Fibroblast of upper back skin (primary cell): ENCODE measurements at regions not wholly inside any gene's neighbourhood (a gene's known extent, or its start where the extent isn't known, plus 50 kb on each side); places are given as distances from the start of the nearest gene placed in this dataset.
A peak's percentile ranks its signal among the peaks of the same experiment; 100 is the strongest.

Experiments used
- DNase-seq: peaks from one replicate; pipeline ENCODE4 v3.0.0-alpha.2; 2013

DNA sequence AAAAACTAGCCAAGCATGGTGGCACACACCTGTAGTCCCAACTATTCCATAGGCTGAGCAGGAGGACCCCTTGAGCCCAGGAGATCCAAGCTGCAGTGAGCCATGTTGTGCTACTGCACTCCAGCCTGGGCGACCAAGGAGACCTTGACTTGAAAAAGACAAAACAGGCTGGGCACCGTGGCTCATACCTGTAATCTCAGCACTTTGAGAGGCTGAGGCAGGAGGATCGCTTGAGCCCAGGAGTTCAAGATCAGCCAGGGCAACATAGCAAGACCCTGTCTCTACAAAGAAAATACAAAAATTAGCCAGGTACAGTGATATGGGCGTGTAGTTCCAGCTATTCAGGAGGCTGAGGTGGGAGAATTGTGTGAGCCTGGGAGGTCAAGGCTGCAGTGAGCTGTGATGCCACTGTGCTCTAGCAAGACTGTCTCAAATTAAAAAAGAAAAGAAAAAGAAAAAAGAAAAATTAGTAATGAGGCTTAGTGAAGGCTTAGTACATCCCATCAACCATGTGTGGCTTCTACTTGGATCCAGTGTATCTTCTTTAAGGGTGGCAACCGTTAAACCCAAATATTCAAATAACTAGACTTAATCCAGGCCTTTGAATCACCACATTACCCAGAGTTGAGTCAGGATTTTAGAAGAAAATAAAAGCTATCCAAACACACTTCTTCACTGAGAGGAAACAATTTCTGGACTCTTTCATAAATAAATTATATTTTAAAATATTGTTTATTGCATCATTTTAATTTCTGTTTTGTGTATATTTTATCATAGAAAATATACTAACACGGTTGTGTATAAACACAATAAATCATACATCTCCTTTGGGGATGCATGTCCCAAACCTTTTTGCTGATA is 74.3 kb upstream of the RAB4A start:
- DNase-seq = peak; percentile 55

DNA sequence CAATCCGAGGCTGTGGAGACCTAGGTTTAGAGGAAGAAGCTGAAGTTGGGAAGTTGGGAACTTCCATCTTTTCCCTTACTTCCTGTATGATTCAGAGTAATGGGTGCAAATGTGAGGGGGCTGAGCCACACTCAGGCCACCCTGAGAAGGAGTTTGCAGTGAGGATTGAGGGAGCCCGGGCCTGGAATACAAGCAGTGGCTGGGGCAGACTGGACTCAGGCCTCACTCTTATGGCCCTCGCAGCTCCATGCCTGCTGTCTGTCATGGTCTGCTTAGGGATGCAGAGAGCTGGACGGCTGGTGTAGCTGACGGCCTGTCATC is 73.7 kb upstream of the RAB4A start:
- DNase-seq = no peak

DNA sequence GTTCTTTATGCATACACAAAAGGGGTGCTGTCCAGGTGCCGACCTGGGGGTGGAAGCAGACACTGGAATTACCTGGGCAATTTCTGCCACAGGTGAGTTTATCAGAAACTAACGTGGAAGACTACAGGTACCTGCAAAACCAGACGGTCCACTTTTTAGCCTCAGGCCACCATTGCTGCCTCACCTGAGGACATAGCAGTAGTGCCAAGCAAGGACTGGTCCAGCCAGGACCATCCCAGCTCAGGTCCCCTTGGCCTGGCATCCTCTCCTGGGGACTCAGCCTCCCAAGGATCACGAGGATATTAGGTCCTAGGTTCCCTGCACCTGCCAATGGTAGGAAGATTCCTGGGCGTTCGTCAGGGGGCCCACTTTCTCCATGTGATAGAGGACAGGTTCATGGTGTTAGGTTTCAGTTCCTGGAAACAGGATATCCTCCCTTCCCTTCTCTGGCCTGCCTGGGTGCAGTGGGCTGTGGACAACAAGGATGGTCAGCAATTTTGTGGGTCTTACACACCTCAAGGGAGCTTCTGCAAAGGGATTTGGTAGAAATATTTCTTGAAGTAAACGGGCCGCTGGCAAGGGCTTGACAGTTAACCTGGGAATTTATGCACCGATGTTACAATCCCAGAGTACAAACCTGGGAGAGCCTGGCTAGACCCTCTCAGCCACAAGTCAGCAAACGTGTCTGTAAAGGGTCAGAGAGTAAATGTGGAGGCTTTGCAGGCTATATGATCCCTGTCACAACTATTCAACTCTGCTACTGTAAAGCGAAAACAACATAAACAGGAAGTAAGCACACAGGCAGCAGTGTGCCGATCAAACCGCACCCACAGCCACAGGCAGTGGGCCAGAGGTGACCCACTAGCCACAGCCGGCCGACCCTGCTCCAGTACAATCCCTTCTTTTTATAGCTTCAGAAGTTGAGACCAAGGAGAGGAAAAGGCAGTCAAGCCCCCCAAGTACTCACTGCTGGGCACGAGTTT is 71.4 kb upstream of the RAB4A start:
- no peak for DNase-seq

DNA sequence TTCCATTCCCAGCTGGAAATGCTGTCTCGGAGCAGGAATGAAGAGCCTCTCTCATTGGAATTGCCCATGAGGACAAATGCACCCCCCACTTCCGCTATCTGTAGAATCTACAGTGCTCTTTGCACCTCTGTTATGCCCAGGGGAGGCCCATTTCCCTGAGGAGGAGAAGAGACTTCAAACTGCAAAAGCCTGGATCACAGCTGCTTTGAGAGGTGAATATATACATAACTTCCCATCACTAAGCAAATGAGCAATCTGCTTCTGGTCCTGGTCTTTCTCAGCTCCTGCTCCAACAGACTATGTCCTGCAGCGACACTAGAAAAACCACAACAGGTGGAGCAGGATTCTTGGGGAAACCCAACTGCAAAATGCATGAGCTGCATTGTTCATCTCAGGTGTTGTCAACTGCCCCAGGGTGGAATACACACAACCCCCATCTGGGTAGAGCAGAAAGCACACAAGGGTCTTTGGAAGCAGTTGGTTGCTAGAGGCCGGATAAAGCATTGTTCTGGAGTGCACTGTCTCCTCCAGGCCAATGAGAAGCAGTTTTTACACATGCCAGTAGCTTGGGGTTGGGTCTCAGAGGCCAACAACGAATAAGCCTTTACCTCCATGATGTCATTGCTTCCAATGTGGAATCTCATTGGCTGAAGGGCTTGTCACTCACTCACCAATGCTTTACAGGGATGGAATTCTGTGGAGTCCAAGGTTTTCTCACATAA is 67.7 kb upstream of the RAB4A start:
- DNase-seq = peak; percentile 69

DNA sequence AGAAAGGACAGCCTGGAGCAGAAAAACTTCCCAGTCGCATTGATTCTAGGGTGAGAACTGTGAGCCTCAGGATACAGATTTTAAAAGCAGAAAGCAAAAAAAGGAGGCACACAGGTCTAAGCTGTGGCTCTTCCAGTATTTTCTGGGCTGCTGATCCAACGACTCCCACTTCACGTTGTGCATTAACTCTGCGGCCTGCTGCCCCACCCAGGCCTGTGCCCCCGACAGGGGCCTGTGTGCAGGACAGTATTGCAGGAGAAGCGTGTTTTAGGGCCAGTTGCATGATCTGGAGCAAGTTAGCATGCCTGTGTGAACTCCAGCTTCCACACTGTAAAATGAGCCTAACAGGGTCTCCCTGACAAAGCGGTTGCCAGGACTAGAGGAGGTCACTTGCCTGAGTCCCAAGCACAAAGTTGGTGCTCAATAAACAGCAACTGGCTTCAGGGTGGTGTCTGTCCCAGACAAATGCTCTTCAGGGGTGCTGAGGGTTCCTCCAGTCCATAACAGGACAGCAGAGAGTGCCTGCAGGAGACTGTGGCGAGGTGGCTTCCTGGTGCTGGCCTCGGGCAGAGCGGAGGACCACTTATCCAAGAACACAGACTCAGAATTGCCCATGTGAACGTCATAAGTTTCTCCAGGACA is 66.8 kb upstream of the RAB4A start:
- no peak for DNase-seq

DNA sequence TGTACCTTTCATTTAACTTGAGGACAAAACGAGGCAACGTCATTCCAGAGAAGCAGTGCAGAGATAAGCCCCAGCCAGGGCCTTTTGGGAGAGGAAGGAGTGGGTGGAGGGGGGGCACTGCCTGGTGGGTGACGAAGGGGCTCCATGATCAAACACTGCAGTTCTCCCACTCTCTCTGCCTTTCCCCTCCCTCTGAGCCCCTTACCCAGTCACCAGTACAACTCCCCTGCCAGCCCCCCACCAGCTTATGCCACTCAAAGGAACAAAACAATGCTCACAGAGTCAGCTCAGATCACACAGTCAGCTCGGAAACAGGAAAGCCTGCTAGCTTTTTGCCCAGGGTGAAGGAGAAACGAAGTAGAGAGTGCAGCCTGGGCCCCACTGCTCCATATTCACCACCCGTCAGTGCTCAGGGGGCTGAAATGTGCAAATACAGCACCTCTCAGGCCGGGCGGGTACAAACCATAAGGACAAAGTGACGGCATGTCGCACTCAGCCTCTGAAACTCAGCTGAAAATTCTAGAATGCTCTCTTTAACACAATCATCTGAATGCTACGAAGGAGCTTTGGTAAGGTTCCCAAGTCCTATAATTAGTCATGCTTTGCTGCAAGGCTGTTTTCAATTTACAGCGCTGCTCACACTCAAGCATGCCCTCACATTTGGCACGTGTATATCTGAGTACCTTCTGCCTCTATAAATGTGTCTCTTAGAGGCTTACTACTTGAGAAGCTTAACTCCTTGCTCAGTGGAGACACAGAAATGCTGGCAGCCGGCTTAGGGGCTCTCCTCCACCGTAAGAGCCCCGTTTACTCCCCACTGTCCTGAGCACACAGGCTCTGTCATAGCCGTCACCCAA is 65.8 kb upstream of the RAB4A start:
- DNase-seq = peak; percentile 91

DNA sequence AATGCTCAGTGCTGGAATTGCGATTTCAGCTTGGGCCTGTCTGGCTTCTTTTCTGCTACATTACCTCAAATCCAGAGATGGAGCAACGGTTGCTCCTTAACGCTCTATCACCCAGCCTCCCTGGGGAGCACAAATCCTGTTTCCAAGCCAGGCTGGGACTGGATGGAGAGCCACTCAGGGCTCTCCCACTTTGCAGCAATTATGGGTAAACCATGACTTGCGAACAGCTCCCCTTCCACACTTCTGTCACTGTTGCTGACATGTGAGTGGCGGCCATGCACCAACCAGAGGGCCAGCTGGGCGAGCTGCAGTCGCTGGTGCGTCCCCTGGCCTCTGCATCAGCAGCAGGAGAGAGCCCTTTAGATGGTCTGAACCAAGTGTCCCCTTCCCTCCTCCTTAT is 65.1 kb upstream of the RAB4A start:
- no peak for DNase-seq

DNA sequence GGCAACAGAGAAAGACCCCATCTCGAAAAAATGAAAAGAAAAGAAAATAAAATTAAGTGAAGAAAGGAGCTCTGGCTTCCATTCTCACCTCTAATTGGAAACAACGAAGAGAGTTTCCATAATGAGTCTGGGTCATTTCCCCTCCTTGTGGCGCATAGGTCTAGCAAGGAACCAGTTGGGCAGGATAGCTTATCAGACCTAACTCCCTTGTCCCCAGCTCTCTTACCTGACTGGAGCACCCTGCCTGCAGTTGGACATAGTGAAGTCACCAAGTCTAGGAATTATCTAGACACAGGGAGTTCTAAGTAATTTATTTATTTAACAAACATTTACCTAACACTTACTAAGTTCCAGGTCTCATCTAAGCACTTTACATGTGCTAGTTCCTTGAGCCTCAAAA is 63.0 kb upstream of the RAB4A start:
- no peak for DNase-seq

DNA sequence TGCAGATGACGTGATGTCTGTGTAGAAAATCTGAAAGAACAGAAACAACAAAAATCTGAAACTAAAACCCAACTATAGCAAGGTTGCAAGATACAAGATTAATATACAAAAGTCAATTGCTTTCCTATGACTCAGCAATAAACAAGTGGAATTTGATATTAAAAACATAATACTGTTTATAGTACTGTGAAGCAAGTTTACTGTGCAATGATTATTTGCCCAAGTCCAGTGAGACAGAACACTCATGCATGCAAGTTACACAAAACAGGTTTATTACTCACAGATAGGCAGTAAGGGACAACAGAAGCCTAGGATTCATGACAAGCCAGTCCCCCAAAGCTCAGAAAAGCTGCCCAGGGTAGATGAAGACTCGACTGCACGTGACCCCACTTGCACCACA is 62.4 kb upstream of the RAB4A start:
- DNase-seq = no peak

DNA sequence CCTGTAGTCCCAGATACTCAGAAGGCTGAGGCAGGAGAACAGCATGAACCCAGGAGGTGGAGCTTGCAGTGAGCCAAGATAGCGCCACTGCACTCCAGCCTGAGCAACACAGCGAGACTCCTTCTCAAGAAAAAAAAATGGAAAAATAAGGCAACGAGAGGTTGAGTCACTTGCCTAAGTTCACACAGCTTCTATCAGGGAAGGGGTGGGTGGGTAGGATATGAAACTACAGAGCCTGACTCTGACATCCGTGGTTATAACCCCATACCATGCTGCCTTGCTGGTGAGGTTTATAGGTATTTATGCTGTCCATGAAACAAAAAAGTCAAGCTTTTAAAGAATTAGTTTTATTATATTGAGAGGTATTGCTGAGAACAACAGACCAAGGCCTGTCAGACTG is 61.5 kb upstream of the RAB4A start:
- DNase-seq = peak; percentile 59

DNA sequence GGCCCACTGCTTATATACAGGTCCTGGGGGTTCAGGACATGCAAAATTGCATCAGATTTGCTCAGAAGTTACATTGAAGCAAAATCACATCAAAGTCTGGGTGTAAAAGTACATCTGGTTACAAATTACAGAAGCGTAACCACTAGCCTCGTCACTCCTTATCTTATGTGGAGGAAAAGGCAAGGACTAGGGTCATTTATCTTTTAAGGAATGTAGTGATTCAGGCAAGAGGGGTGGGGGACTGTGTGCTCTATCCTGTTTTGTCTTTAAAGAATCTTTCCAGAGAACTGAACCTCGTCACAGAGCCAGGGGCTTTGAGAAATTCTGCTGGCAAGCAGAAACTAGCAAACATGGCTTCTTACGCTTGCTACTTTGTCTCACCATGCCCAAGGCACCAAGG is 61.1 kb upstream of the RAB4A start:
- DNase-seq = peak; percentile 89

DNA sequence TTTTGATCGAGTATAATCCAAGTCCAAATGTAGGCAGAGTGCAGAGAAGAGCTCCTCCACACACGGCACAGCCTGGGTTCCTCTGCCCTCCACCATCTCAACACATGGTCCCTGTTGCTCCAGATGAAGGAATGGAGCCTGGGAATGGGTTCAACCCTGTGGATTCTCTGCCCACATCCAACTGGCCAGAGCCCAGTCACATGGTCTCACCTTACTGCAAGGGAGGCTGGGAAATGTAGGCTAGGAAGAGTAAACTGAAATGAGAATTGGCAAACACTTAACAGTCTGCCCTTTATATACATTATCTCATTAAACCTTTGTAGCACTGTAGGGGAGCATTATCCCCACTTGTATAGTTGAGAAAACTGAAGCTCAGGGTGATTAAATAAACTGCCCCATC is 60.1 kb upstream of the RAB4A start:
- DNase-seq = no peak

DNA sequence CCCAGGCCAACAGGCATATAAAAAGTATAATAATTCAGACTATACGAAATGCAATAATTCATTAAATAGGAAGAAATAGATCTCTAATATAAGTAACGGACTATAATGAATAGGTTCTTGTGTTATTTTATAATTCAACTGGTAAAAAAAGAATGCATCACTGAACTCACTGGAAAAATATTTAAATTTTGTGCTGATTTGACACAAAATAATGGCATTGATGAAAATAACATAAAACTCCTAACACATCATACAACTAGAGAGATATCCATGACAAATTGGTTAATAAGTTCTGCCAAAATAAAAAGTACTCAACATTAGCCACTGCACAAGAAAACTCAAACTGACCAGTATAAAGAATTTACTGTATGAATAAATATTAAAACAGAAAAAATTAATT is 57.1 kb upstream of the RAB4A start:
- DNase-seq = no peak

DNA sequence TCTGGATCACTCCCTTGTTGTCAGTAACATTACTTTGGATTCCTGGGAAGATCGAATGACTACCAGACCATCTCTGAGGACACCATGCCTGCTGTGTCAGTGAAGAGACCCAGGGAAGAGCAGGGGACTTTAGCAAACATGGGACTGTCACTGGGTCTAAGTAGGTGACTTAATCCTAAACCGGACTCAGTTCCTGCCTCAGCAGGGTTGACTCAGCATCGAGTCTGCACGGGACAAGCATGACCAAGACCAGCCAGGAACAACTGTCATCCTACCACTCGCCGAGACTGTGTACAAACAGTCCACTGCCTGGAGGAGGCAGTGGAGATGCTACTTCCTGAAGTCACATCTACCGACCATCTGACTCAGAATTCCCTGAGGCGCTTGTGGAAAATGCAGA is 53.2 kb upstream of the RAB4A start:
- DNase-seq = no peak

DNA sequence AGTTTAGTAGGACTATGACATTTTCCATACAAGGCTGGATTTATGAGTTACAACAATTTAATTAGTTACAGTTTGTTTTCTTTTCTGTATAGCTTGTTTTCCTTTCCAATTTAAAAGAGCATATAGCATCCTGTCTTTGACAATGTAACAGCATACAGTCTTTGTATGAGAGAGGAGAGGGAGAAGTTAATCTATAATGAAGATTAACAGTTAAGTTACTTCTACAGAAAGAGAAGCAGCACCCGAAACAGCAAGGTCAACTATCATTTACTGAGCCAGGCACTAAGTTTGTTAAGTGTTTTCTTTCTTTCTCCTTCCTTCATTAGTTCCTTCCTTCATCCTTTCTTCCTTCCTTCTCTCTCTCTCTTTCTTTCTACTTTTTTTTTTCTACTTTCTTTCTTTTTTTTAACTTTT is 52.3 kb upstream of the RAB4A start:
- DNase-seq = no peak

DNA sequence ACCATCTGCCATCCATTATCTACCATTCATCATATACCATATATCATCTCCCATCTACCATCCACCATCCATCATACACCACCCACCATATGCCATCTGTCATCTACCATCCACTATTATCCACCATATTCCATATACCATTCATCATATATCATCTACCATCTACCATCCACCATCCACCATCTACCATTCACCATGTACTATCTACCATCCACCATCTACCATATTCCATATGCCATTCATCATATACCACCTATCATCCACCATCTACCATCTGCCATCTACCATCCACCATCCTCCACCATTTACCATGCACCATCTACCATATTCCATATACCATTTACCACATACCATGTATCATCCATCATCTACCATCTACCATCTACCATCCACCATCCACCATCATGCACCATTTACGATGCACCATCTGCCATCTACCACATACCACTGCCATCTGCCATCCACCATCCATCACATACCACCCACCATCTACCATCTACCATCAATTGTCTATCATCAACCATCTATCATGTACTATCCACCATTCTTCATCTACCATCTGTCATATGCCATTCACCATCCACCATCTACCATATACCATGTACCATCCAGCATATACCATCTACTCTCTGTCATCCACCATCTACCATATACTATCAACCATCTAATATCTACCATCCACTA is 50.6 kb upstream of the RAB4A start:
- no peak for DNase-seq

DNA sequence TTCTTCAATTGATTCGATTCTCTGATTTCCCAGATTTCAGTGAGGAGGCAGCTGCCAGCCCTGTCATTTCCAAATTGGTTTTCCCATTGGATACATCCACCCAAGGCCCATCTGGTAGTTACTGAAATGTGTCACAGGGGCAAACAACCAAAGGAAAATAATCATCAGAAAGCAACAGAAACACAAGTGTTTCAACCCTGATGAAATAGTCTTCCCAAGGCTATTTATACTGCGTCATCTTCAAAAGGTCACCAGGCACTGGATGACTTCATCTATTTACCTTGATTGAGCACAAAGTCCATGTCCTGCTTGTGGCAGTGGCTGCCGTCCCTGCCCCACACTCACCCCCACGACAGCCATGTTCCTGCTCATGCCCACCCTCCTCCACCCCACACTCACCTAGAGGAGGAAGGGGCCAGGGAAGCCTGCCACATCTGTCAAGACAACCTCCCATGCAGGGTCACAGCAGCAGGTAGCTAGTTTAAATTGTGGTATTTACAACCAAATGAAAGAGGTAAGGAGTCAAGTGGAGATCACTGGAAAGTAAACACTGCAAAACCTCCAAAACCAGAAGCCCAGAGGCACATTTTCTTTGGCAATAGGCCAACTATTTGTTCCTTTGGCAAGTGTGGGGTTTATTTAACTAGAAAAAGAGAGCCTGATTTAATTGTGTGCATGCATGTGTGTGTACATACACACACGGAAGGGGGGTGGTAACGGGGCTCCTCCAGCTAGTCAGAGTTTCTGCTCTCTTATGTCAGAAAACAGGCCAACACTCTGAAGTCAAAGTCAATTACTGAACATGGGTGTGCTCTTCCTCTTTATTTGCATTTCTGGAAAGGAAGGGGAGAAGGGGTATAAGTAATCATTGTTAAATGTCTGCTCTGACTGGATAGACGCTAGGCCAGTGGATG is 49.5 kb upstream of the RAB4A start:
- DNase-seq = no peak
